Stimulated activated CD8-positive, alpha-beta memory T cell treated with anti-CD3 and anti-CD28 coated beads, Interleukin-4, amount 100 ng/mL, for 48 hours (primary cell): ENCODE measurements at regions not wholly inside any gene's neighbourhood (a gene's known extent, or its start where the extent isn't known, plus 50 kb on each side); places are given as distances from the start of the nearest gene placed in this dataset.

ENCODE experiments used
- DNase-seq: peaks from one replicate; pipeline ENCODE4 v3.0.0-alpha.2; 2020

GRCh38 chr14:100955201-100955600 lies 51.7 kb upstream of the RTL1 start:
- no peak for DNase-seq

- no peak for DNase-seq
These were observed 59.0 kb upstream of the RTL1 start for GRCh38 chr14:100962494-100962893.

GRCh38 chr14:100965296-100965695 lies 61.8 kb upstream of the RTL1 start:
- no peak for DNase-seq

- DNase-seq: no peak
These were observed 63.7 kb upstream of the RTL1 start for GRCh38 chr14:100967178-100967577.

- no peak for DNase-seq
These were observed 64.4 kb upstream of the RTL1 start for GRCh38 chr14:100967930-100968329.

GRCh38 chr14:100972118-100972897 lies 68.8 kb upstream of the RTL1 start:
- DNase-seq: no peak

- DNase-seq: no peak
These were observed 72.1 kb upstream of the RTL1 start for GRCh38 chr14:100975671-100976070.

GRCh38 chr14:100979079-100979478 lies 75.6 kb upstream of the RTL1 start:
- no peak for DNase-seq

GRCh38 chr14:100979780-100980179 lies 76.3 kb upstream of the RTL1 start:
- DNase-seq: no peak

- no peak for DNase-seq
These were observed 77.3 kb upstream of the RTL1 start for GRCh38 chr14:100980823-100981222.

- DNase-seq: no peak
These were observed 78.3 kb upstream of the RTL1 start for GRCh38 chr14:100981809-100982208.

- DNase-seq: no peak
These were observed 78.8 kb upstream of the RTL1 start for GRCh38 chr14:100982353-100982752.

GRCh38 chr14:100982762-100983161 lies 79.2 kb upstream of the RTL1 start:
- DNase-seq: no peak

- DNase-seq: no peak
These were observed 80.2 kb upstream of the RTL1 start for GRCh38 chr14:100983710-100984109.

GRCh38 chr14:100988011-100988410 lies 84.5 kb upstream of the RTL1 start:
- no peak for DNase-seq

GRCh38 chr14:100988411-100988900 lies 84.9 kb upstream of the RTL1 start:
- no peak for DNase-seq

GRCh38 chr14:100988956-100989355 lies 85.4 kb upstream of the RTL1 start:
- no peak for DNase-seq

- DNase-seq: no peak
These were observed 86.4 kb upstream of the RTL1 start for GRCh38 chr14:100989924-100990323.

GRCh38 chr14:100994082-100994481 lies 90.6 kb upstream of the RTL1 start:
- DNase-seq: no peak

- no peak for DNase-seq
These were observed 91.3 kb upstream of the RTL1 start for GRCh38 chr14:100994756-100995330.

GRCh38 chr14:101000711-101001250 lies 97.3 kb upstream of the RTL1 start:
- no peak for DNase-seq

- no peak for DNase-seq
These were observed 98.0 kb upstream of the RTL1 start for GRCh38 chr14:101001311-101002069.

GRCh38 chr14:101002738-101003137 lies 99.2 kb upstream of the RTL1 start:
- DNase-seq: no peak

GRCh38 chr14:101004176-101004575 lies 100.7 kb upstream of the RTL1 start:
- DNase-seq: no peak
